GM12801 (cell line): ENCODE measurements at regions not wholly inside any gene's neighbourhood (a gene's known extent, or its start where the extent isn't known, plus 50 kb on each side); places are given as distances from the start of the nearest gene placed in this dataset.

Experiments used
- TF ChIP-seq, protein P1 (sequence below): IDR thresholded peaks from one replicate; pipeline ENCODE4 v1.5.1; 2011; ENCODE audit warnings: control low read depth; ENCODE audit not compliant: insufficient read length; ENCODE audit errors: extremely low read depth

DNA sequence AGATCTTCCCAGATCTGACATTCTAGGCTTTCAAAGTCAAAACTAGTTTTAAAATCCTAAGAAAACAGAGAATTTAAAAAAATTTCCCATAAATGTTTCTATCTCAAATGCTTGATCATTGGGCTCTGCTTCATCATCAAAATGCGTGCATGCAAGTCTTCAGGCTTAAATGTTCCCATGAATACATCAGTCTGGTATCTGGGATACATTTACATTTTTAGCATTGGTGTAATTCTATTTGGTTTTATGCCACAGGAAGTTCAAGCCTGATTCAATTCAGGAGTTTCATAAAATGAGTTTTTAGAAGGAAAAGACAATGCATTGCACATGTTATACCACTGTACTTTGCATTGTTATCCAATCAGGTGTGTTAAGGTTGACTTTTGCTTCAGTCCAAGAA is 336.4 kb downstream of the PCNX1 start:
- TF ChIP-seq, protein P1, sequence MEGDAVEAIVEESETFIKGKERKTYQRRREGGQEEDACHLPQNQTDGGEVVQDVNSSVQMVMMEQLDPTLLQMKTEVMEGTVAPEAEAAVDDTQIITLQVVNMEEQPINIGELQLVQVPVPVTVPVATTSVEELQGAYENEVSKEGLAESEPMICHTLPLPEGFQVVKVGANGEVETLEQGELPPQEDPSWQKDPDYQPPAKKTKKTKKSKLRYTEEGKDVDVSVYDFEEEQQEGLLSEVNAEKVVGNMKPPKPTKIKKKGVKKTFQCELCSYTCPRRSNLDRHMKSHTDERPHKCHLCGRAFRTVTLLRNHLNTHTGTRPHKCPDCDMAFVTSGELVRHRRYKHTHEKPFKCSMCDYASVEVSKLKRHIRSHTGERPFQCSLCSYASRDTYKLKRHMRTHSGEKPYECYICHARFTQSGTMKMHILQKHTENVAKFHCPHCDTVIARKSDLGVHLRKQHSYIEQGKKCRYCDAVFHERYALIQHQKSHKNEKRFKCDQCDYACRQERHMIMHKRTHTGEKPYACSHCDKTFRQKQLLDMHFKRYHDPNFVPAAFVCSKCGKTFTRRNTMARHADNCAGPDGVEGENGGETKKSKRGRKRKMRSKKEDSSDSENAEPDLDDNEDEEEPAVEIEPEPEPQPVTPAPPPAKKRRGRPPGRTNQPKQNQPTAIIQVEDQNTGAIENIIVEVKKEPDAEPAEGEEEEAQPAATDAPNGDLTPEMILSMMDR, result no peak

DNA sequence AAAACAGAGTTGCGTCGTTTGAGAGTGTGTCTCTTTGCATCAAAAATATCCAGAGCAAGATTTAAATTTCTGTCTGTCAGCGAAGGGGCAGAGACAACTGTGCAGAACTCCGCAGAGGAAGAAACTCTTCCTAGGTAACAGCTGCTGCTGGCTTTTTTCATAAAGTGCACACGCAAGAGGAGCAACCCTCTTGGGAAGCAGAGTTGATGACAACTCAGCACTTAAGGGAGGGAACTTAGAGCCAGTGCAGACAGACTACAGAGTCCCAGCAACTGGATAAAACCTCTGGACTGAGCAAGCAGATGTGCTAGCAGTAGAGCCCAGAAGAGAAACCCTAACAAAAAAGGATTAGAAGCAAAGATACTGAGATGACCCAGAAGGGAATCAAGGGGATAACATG is 337.1 kb downstream of the PCNX1 start:
- TF ChIP-seq, protein P1, result no peak

DNA sequence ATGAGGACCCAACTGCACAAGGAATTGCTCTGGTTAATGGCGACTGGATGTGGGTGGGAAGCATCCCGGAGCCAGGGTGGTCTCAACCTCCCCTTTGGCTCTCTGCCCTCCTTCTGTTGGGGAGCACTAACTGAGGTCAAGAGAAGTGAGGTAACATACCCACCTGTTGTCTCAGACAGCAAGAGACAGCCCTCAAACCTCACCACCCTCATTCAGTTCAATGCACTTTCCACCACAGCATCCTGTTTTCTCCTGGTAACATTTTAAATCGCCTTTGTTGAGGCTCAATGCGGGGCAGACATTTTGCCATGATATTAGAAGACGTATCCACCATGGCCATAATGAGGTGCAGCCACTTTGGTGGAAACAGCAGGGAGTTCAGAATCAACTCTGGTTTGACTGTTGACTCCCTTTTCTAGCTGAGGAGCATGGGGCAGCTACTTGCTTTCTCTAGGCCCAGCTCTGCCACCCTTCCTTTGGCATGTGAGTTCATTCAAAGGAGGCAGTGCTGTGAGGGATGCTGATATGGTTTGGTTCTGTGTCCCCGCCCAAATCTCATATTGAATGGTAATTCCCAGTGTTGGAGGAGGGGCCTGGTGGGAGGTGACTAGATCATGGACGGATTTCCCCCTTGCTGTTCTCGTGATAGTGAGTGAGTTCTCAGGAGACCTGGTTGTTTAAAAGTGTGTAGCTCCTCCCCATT is 338.6 kb downstream of the PCNX1 start:
- TF ChIP-seq, protein P1, result no peak

DNA sequence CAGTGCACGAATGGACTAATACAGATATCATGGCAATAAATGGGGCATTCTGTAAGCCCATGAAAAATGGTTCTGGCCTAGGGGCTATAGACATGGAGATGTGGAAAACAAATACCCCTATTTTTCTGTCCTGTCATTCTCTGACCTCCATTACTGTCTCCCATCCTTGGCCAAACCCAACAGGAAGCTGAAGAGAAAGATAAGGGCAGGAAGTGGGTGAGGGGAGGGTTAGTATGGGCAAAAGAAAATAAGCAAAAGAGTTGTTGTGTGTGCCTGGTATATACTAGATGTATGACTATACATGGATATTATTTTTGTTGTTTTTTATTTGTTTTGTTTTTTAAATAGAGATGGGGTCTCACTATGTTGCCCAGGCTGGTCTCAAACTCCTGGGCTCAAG is 339.3 kb downstream of the PCNX1 start:
- TF ChIP-seq, protein P1, result no peak

DNA sequence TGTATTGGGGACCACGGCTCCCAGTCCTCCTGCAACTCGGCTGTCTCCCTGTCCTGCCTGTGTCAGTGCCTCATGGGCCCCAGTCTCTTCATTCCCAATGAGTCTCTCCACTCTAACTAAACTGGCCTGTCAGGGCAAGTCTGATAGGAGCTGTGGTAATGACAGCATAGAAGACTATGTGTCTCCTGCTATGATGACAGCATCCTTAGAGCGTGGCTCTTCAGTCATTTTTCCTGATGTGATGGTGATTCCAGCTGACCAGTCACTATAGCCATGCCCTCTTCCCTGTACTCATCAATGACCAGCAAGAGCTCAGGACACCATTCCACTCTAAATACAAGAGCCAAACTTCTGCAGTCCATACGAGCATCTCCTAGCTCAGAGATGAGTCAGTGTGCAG is 339.8 kb downstream of the PCNX1 start:
- TF ChIP-seq, protein P1, result no peak

DNA sequence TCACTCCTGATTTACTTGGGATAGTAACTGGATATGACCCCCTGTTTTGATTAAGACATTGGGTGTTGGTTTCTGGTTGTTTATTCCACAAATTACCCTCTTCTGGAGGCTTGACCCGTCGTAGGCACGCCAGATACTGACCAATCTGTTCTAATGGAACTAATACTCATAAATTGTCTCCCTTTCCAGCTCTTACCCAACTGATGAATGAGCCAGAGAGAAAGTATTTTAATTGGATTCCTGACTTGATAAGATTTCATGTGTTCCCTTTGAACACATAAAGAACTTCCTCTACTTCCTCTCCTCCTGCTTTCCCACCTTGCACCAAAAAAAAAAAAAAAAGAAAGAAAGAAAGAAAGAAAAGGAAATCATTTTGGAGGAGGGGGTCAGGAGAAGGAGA is 340.9 kb downstream of the PCNX1 start:
- TF ChIP-seq, protein P1, result no peak

DNA sequence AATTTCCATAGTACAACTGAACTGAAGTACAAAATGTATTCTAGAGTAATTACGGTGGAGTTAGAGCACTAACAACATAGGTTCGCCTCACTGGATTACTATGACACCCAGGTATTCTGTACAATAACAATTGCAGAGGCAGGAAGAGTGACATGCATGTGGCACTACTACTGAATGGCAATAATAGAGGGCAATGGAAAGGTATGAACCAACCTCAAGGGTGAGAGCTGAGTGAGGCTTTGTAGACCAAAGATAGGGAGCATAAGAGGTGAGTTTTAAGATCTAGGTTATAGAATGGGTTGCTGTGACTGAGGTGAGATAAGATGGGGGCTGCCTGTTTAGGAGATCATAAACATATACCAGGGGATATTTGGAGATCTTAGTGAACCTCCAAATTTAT is 343.1 kb downstream of the PCNX1 start:
- TF ChIP-seq, protein P1, result no peak
